Left ventricle myocardium inferior (tissue), 1 donor: ENCODE measurements at regions not wholly inside any gene's neighbourhood (a gene's known extent, or its start where the extent isn't known, plus 50 kb on each side); places are given as distances from the start of the nearest gene placed in this dataset.

Experiments used
- DNase-seq: peaks from one replicate; pipeline ENCODE4 v3.0.0-alpha.2; 2020
- H3K27ac ChIP-seq: fragments of 200-600 bp; replicated peaks from 2 replicates; pipeline ENCODE4 v1.8.0; 2021
- H3K27me3 ChIP-seq: fragments of 200-600 bp; 2 replicates; pipeline ENCODE4 v1.8.0; 2021; ENCODE audit warnings: low read depth
- H3K36me3 ChIP-seq: fragments of 200-600 bp; 2 replicates; pipeline ENCODE4 v1.8.0; 2021
- H3K4me1 ChIP-seq: fragments of 200-600 bp; 2 replicates; pipeline ENCODE4 v1.8.0; 2021
- H3K4me3 ChIP-seq: fragments of 200-600 bp; 2 replicates; pipeline ENCODE4 v1.8.0; 2021; ENCODE audit warnings: mild to moderate bottlenecking, moderate library complexity
- H3K9me3 ChIP-seq: fragments of 200-600 bp; replicated peaks from 2 replicates; pipeline ENCODE4 v1.8.0; 2021
- CTCF ChIP-seq: fragments of 200-600 bp; IDR thresholded peaks from 2 replicates; pipeline ENCODE4 v1.8.0; 2021; ENCODE audit warnings: antibody characterized with exemption, mild to moderate bottlenecking, borderline replicate concordance
- intact Hi-C: fragments of 100-400 bp; cut with micrococcal nuclease; formaldehyde crosslinking; loops from one replicate; pipeline ENCODE4 v1.11.0; 2022
- donor health status: DM: no; HTN: yes; CAD: no; lungs with severe emphysema.

GRCh38 chr10:130493446-130494145 lies 357.4 kb downstream of the GLRX3 start:
- Histone ChIP-seq H3K27ac (no peak overlapping the region), H3K27me3 (peaks cover 21% of the 10 kb centered on the region), H3K4me3 (no peak overlapping the region), H3K36me3 (no peaks in the 10 kb centered on the region), H3K4me1 (no peaks in the 10 kb centered on the region), H3K9me3 (no peaks in the 10 kb centered on the region)
- no peak for TF ChIP-seq CTCF
- no peak for DNase-seq
- intact Hi-C loops, result no loop called here

GRCh38 chr10:130495116-130495862 lies 359.1 kb downstream of the GLRX3 start:
- no peaks in the 10 kb centered on the region for H3K9me3 ChIP-seq
- intact Hi-C loops, result no loop called here
- no peak overlapping the region for H3K4me3 ChIP-seq
- H3K27me3 ChIP-seq, result peaks cover 34% of the 10 kb centered on the region
- no peaks in the 10 kb centered on the region for H3K4me1 ChIP-seq
- no peak overlapping the region for H3K27ac ChIP-seq
- TF ChIP-seq CTCF, result no peak
- H3K36me3 ChIP-seq, result no peaks in the 10 kb centered on the region
- no peak for DNase-seq

- no peak for TF ChIP-seq CTCF
- intact Hi-C loops, result no loop called here
- H3K27me3 ChIP-seq, result peaks cover 33% of the 10 kb centered on the region
- no peaks in the 10 kb centered on the region for H3K36me3 ChIP-seq
- no peaks in the 10 kb centered on the region for H3K4me1 ChIP-seq
- DNase-seq, result no peak
- H3K27ac ChIP-seq, result no peak overlapping the region
- H3K9me3 ChIP-seq, result no peaks in the 10 kb centered on the region
- no peak overlapping the region for H3K4me3 ChIP-seq
Observed at GRCh38 chr10:130495891-130496636, 359.9 kb downstream of the GLRX3 start.

- no peak for DNase-seq
- Histone ChIP-seq H3K27me3 (peaks cover 30% of the 10 kb centered on the region), H3K36me3 (no peaks in the 10 kb centered on the region), H3K4me3 (no peak overlapping the region), H3K4me1 (no peaks in the 10 kb centered on the region), H3K27ac (no peak overlapping the region), H3K9me3 (peaks cover 5% of the 10 kb centered on the region)
- no peak for TF ChIP-seq CTCF
- intact Hi-C loops, result no loop called here
Observed at GRCh38 chr10:130497056-130498010, 361.1 kb downstream of the GLRX3 start.

GRCh38 chr10:130498042-130498441 lies 361.9 kb downstream of the GLRX3 start:
- no peak for DNase-seq
- H3K27me3 ChIP-seq, result peaks cover 23% of the 10 kb centered on the region
- H3K4me3 ChIP-seq, result no peak overlapping the region
- intact Hi-C loops, result no loop called here
- H3K9me3 ChIP-seq, result peaks cover 10% of the 10 kb centered on the region
- TF ChIP-seq CTCF, result no peak
- no peak overlapping the region for H3K27ac ChIP-seq
- no peaks in the 10 kb centered on the region for H3K4me1 ChIP-seq
- H3K36me3 ChIP-seq, result no peaks in the 10 kb centered on the region
